Adipocyte (in vitro differentiated cells): ENCODE measurements at regions not wholly inside any gene's neighbourhood (a gene's known extent, or its start where the extent isn't known, plus 50 kb on each side); places are given as distances from the start of the nearest gene placed in this dataset.

Experiments
- DNase-seq: peaks from one replicate; pipeline ENCODE4 v3.0.0-alpha.2; 2015; ENCODE audit warnings: low read depth
- H3K27me3 ChIP-seq: replicated peaks from 2 replicates; pipeline ENCODE4 v1.7.0; 2013; ENCODE audit warnings: mild to moderate bottlenecking, low read length, moderate library complexity; ENCODE audit not compliant: control insufficient read depth, insufficient read depth
- H3K36me3 ChIP-seq: 2 replicates; pipeline ENCODE4 v1.7.0; 2013; ENCODE audit warnings: low read length, mild to moderate bottlenecking, moderate library complexity; ENCODE audit not compliant: control insufficient read depth, insufficient read depth, severe bottlenecking
- H3K4me1 ChIP-seq: 2 replicates; pipeline ENCODE4 v1.7.0; 2013; ENCODE audit warnings: mild to moderate bottlenecking, low read length, moderate library complexity; ENCODE audit not compliant: control insufficient read depth, insufficient read depth
- H3K4me3 ChIP-seq: 2 replicates; pipeline ENCODE4 v1.7.0; 2013; ENCODE audit warnings: mild to moderate bottlenecking, low read length, moderate library complexity
- H3K9ac ChIP-seq: 2 replicates; pipeline ENCODE4 v1.7.0; 2013; ENCODE audit warnings: mild to moderate bottlenecking, low read length, moderate library complexity
- H3K9me3 ChIP-seq: 2 replicates; pipeline ENCODE4 v1.7.0; 2013; ENCODE audit warnings: mild to moderate bottlenecking, low read length, moderate library complexity; ENCODE audit not compliant: control insufficient read depth

- peaks cover 8% of the 10 kb centered on the region for H3K9me3 ChIP-seq
- no peaks in the 10 kb centered on the region for H3K27me3 ChIP-seq
- no peak overlapping the region for H3K9ac ChIP-seq
- H3K4me3 ChIP-seq: no peak overlapping the region
- H3K36me3 ChIP-seq: no peaks in the 10 kb centered on the region
- no peak for DNase-seq
- no peaks in the 10 kb centered on the region for H3K4me1 ChIP-seq
These were observed 656.4 kb upstream of the CDH8 start for GRCh38 chr16:62692685-62693084.

- H3K9me3 ChIP-seq: peaks cover 26% of the 10 kb centered on the region
- no peak overlapping the region for H3K9ac ChIP-seq
These were observed 645.6 kb upstream of the CDH8 start for GRCh38 chr16:62681819-62682218.

GRCh38 chr16:62678796-62679195, 642.6 kb upstream of the CDH8 start:
- Histone ChIP-seq H3K9ac (no peak overlapping the region), H3K9me3 (peaks cover 33% of the 10 kb centered on the region)
- DNase-seq: no peak

More at GRCh38 chr16:62681819-62682218, 645.6 kb upstream of the CDH8 start:
- no peak for DNase-seq
- no peaks in the 10 kb centered on the region for H3K36me3 ChIP-seq
- H3K4me3 ChIP-seq: no peak overlapping the region
- H3K4me1 ChIP-seq: no peaks in the 10 kb centered on the region
- H3K27me3 ChIP-seq: no peaks in the 10 kb centered on the region

GRCh38 chr16:62676306-62676705, 640.1 kb upstream of the CDH8 start:
- Histone ChIP-seq H3K27me3 (no peaks in the 10 kb centered on the region), H3K9ac (no peak overlapping the region), H3K4me1 (no peaks in the 10 kb centered on the region), H3K9me3 (peaks cover 29% of the 10 kb centered on the region), H3K36me3 (no peaks in the 10 kb centered on the region), H3K4me3 (no peak overlapping the region)
- no peak for DNase-seq

More at GRCh38 chr16:62678796-62679195, 642.6 kb upstream of the CDH8 start:
- no peaks in the 10 kb centered on the region for H3K36me3 ChIP-seq
- H3K4me3 ChIP-seq: no peak overlapping the region
- no peaks in the 10 kb centered on the region for H3K27me3 ChIP-seq
- H3K4me1 ChIP-seq: no peaks in the 10 kb centered on the region

GRCh38 chr16:62665269-62665668, 629.0 kb upstream of the CDH8 start:
- H3K9me3 ChIP-seq: peaks cover 5% of the 10 kb centered on the region
- no peaks in the 10 kb centered on the region for H3K27me3 ChIP-seq
- H3K4me3 ChIP-seq: no peak overlapping the region
- no peak for DNase-seq
- no peaks in the 10 kb centered on the region for H3K36me3 ChIP-seq
- no peak overlapping the region for H3K9ac ChIP-seq
- H3K4me1 ChIP-seq: peaks cover 3% of the 10 kb centered on the region

- no peak overlapping the region for H3K9ac ChIP-seq
These were observed 628.3 kb upstream of the CDH8 start for GRCh38 chr16:62664566-62664965.

GRCh38 chr16:62661435-62661834, 625.2 kb upstream of the CDH8 start:
- Histone ChIP-seq H3K9me3 (peaks cover 3% of the 10 kb centered on the region), H3K27me3 (no peaks in the 10 kb centered on the region), H3K9ac (no peak overlapping the region), H3K4me1 (peaks cover 3% of the 10 kb centered on the region), H3K36me3 (no peaks in the 10 kb centered on the region), H3K4me3 (no peak overlapping the region)
- DNase-seq: no peak

More at GRCh38 chr16:62664566-62664965, 628.3 kb upstream of the CDH8 start:
- Histone ChIP-seq H3K36me3 (no peaks in the 10 kb centered on the region), H3K27me3 (no peaks in the 10 kb centered on the region), H3K4me3 (no peak overlapping the region), H3K9me3 (peaks cover under 1% of the 10 kb centered on the region), H3K4me1 (peaks cover 3% of the 10 kb centered on the region)
- DNase-seq: no peak

GRCh38 chr16:62657116-62657515, 620.9 kb upstream of the CDH8 start:
- peaks cover 8% of the 10 kb centered on the region for H3K9me3 ChIP-seq
- H3K9ac ChIP-seq: no peak overlapping the region
- peaks cover 3% of the 10 kb centered on the region for H3K4me1 ChIP-seq
- H3K36me3 ChIP-seq: no peaks in the 10 kb centered on the region
- H3K27me3 ChIP-seq: no peaks in the 10 kb centered on the region
- H3K4me3 ChIP-seq: no peak overlapping the region
- DNase-seq: no peak

- DNase-seq: no peak
- peaks cover 11% of the 10 kb centered on the region for H3K9me3 ChIP-seq
- H3K36me3 ChIP-seq: no peaks in the 10 kb centered on the region
- H3K4me3 ChIP-seq: no peak overlapping the region
- no peak overlapping the region for H3K9ac ChIP-seq
- no peaks in the 10 kb centered on the region for H3K4me1 ChIP-seq
- H3K27me3 ChIP-seq: no peaks in the 10 kb centered on the region
These were observed 616.3 kb upstream of the CDH8 start for GRCh38 chr16:62652441-62653120.

GRCh38 chr16:62648256-62648655, 612.0 kb upstream of the CDH8 start:
- no peaks in the 10 kb centered on the region for H3K27me3 ChIP-seq
- no peak for DNase-seq
- no peaks in the 10 kb centered on the region for H3K36me3 ChIP-seq
- H3K9me3 ChIP-seq: peaks cover 17% of the 10 kb centered on the region
- H3K4me3 ChIP-seq: no peak overlapping the region
- no peaks in the 10 kb centered on the region for H3K4me1 ChIP-seq
- H3K9ac ChIP-seq: no peak overlapping the region

GRCh38 chr16:62644030-62644812, 608.0 kb upstream of the CDH8 start:
- Histone ChIP-seq H3K4me3 (no peak overlapping the region), H3K9ac (no peak overlapping the region), H3K36me3 (no peaks in the 10 kb centered on the region), H3K9me3 (peaks cover 11% of the 10 kb centered on the region), H3K4me1 (no peaks in the 10 kb centered on the region), H3K27me3 (no peaks in the 10 kb centered on the region)
- DNase-seq: no peak
